Vagina (tissue), 2 donors: ENCODE measurements at regions not wholly inside any gene's neighbourhood (a gene's known extent, or its start where the extent isn't known, plus 50 kb on each side); places are given as distances from the start of the nearest gene placed in this dataset.

Experiments
- DNase-seq, 2 donors: peaks; one replicate each; pipeline ENCODE4 v3.0.0-alpha.2; 2017; ENCODE audit errors: extremely low spot score in 2 of 2
- H3K27ac ChIP-seq: fragments of 200-600 bp; sonication (generic); one replicate; pipeline ENCODE4 v1.5.1; 2019
- H3K27me3 ChIP-seq: fragments of 200-600 bp; sonication (generic); one replicate; pipeline ENCODE4 v1.5.1; 2019
- H3K36me3 ChIP-seq, 2 donors: fragments of 200-600 bp; sonication (generic); one replicate each; pipeline ENCODE4 v1.5.1; 2017 to 2019
- H3K4me1 ChIP-seq: fragments of 200-600 bp; sonication (generic); one replicate; pipeline ENCODE4 v1.5.1; 2019
- H3K4me3 ChIP-seq, 2 donors: fragments of 200-600 bp; sonication (generic); 1 replicate in 1 of 2; 2 replicates in 1 of 2; pipeline ENCODE4 v1.5.1; 2016 to 2019
- H3K9me3 ChIP-seq: fragments of 200-600 bp; sonication (generic); one replicate; pipeline ENCODE4 v1.5.1; 2019
- POLR2A ChIP-seq, 2 donors: fragments of 450-650 bp; IDR thresholded peaks; one replicate each; pipeline ENCODE4 v1.6.1; 2017; ENCODE audit warnings: antibody characterized with exemption in 2 of 2, mild to moderate bottlenecking in 2 of 2, moderate library complexity in 2 of 2
- POLR2AphosphoS5 ChIP-seq, 2 donors: sonication (generic); formaldehyde crosslinking; IDR thresholded peaks; one replicate each; pipeline ENCODE4 v1.9.0; 2017; ENCODE audit warnings: antibody characterized with exemption in 2 of 2, mild to moderate bottlenecking in 2 of 2, low read depth in 1 of 2; ENCODE audit not compliant: insufficient read depth in 1 of 2
- intact Hi-C: fragments of 100-400 bp; cut with DNase I; formaldehyde crosslinking; loops from one replicate; pipeline ENCODE4 v1.15.1; 2023
- TF ChIP-seq, protein P1 (sequence below), 3 experiments: fragments of 450-650 bp in 2 of 3; fragments of 200-600 bp in 1 of 3; sonication (generic) in 1 of 3; IDR thresholded peaks; one replicate each; pipeline ENCODE4 v1.5.1; 2017 to 2019; ENCODE audit warnings: antibody characterized with exemption in 3 of 3, mild to moderate bottlenecking in 2 of 3, moderate library complexity in 2 of 3

DNA sequence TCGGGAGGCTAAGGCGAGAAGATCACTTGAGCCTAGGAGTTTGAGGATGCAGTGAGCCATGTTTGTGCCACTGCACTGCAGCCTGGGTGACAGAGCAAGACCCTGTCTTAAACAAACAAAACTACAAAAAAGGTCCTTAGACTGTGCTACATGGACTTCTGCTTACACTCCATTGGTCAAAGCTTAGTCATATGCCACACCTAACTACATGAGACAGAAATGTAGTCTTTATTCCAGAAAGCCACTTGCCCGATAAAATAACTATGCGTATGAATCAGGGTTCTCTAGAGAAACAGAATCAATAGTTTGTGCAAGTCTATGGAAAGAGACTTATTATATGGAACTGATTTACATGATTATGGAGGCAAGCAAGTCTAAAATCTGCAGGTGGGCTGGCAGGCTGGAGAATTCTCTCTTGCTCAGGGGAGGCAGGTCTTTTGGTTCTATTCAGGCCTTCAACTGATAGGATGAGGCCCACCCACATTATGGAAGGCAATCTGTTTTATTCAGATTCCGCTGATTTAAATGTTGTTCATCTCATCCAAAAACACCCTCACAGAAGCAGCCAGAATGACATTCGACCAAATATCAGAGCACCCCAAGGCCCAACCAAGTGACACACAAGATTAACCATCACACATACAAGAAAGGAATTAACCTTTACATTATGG, 114.4 kb upstream of the SIX2 start:
- intact Hi-C loops = no loop called here
- DNase-seq = peak in 1 of 2 donors; percentile 22
- Histone ChIP-seq H3K4me3 (no peak overlapping the region), H3K36me3 (no peaks in the 10 kb centered on the region), H3K4me1 (no peaks in the 10 kb centered on the region), H3K27ac (no peak overlapping the region), H3K9me3 (no peaks in the 10 kb centered on the region), H3K27me3 (no peaks in the 10 kb centered on the region)
- TF ChIP-seq POLR2AphosphoS5 (IDR thresholded peaks at IDR 0.05; ENCODE audit: insufficient read depth in 1 of 2, low read depth in 1 of 2) (no peak), POLR2A (IDR thresholded peaks at IDR 0.05) (no peak)
- TF ChIP-seq, protein P1, sequence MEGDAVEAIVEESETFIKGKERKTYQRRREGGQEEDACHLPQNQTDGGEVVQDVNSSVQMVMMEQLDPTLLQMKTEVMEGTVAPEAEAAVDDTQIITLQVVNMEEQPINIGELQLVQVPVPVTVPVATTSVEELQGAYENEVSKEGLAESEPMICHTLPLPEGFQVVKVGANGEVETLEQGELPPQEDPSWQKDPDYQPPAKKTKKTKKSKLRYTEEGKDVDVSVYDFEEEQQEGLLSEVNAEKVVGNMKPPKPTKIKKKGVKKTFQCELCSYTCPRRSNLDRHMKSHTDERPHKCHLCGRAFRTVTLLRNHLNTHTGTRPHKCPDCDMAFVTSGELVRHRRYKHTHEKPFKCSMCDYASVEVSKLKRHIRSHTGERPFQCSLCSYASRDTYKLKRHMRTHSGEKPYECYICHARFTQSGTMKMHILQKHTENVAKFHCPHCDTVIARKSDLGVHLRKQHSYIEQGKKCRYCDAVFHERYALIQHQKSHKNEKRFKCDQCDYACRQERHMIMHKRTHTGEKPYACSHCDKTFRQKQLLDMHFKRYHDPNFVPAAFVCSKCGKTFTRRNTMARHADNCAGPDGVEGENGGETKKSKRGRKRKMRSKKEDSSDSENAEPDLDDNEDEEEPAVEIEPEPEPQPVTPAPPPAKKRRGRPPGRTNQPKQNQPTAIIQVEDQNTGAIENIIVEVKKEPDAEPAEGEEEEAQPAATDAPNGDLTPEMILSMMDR (IDR thresholded peaks at IDR 0.05) = no peak

DNA sequence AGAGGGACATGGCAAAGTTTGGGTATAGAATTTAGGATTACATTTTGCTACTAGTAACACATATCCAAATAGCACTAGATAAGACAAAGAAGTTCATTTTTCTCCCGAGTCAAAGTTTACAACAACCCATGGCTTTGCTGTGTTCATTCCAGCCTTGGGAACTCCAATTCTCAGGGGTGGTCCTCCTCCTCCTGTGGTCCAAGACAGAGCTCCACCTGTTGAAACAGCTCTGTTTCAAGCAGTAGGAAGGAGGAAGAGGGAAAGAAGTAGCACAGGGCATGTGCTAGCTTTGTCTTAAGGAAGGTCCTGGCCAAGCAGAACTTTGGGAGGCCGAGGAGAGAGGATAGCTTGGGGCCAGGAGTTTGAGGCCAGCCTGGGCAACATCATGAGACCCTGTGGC, 113.8 kb upstream of the SIX2 start:
- TF ChIP-seq, protein P1 (IDR thresholded peaks at IDR 0.05) = no peak
- no peak for TF ChIP-seq POLR2A (IDR thresholded peaks at IDR 0.05)
- DNase-seq = peak in 1 of 2 donors; percentile 31
- Histone ChIP-seq H3K4me1 (no peaks in the 10 kb centered on the region), H3K27me3 (no peaks in the 10 kb centered on the region), H3K36me3 (no peaks in the 10 kb centered on the region), H3K9me3 (no peaks in the 10 kb centered on the region), H3K4me3 (no peak overlapping the region), H3K27ac (no peak overlapping the region)
- intact Hi-C loops = no loop called here

DNA sequence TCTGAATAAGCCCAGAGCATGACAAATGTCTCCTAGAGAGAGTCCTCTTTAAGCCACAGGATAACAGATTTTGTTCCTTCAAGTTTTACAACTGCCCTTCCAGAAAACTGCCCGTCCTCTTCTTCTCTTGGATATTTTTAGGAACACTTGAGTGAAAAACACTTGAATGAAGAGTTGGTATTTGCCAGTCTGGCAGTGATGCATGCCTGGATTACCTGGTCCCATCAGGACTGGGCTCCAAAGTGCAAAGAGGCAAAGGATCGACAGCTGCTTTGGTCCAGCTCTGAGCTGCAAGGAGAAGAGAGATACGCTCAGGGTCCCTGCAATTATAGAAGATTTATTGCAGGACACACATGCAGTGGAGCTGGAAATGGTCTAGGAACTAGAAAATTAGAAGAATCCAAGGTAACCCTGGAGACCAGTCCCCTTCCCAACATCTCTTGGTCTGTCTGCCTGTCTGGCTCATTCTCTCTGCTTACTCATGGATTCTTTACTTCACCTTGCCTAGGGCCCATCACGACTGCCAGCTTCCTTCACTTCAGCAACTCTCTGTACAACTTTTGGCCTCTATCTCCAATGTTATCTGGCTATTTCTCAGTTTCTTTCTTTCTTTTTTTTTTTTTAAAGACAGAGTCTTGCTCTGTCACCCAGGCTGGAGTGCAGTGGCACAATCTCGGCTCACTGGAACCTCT, 112.1 kb upstream of the SIX2 start:
- TF ChIP-seq, protein P1 (IDR thresholded peaks at IDR 0.05) = no peak
- TF ChIP-seq POLR2A (IDR thresholded peaks at IDR 0.05) = no peak
- TF ChIP-seq POLR2AphosphoS5 (IDR thresholded peaks at IDR 0.05; ENCODE audit: insufficient read depth in 1 of 2, low read depth in 1 of 2) = no peak
- H3K27ac ChIP-seq = no peak overlapping the region
- H3K9me3 ChIP-seq = no peaks in the 10 kb centered on the region
- H3K27me3 ChIP-seq = no peaks in the 10 kb centered on the region
- no peaks in the 10 kb centered on the region for H3K36me3 ChIP-seq
- no peak overlapping the region for H3K4me3 ChIP-seq
- peak in 1 of 2 donors; percentile 28 for DNase-seq
- intact Hi-C loops = no loop called here
- no peaks in the 10 kb centered on the region for H3K4me1 ChIP-seq

DNA sequence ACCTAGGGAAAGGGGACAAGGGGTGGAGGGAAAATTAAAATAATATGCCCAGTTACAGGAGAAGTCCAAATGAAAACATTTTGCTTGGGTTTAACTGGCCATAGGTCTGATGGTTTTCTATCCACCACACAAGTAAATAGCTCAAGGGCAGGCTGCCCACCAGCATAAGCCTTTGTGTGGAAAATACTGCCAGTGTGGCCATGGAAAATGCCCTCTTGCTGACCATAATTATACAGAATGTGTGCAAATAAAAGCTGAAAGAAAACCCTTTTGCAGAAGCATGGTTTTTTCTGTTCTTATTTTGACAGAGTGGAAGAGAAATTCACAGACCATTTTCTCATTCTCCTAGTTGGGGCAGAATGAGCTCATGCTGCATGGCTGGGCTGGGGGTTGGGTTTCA, 111.3 kb upstream of the SIX2 start:
- DNase-seq = peak in 1 of 2 donors; percentile 9
- no peaks in the 10 kb centered on the region for H3K36me3 ChIP-seq
- H3K9me3 ChIP-seq = no peaks in the 10 kb centered on the region
- no peak overlapping the region for H3K27ac ChIP-seq
- intact Hi-C loops = no loop called here
- TF ChIP-seq, protein P1 (IDR thresholded peaks at IDR 0.05) = no peak
- TF ChIP-seq POLR2A (IDR thresholded peaks at IDR 0.05) (no peak), POLR2AphosphoS5 (IDR thresholded peaks at IDR 0.05; ENCODE audit: insufficient read depth in 1 of 2, low read depth in 1 of 2) (no peak)
- no peaks in the 10 kb centered on the region for H3K27me3 ChIP-seq
- H3K4me3 ChIP-seq = no peak overlapping the region
- H3K4me1 ChIP-seq = no peaks in the 10 kb centered on the region

DNA sequence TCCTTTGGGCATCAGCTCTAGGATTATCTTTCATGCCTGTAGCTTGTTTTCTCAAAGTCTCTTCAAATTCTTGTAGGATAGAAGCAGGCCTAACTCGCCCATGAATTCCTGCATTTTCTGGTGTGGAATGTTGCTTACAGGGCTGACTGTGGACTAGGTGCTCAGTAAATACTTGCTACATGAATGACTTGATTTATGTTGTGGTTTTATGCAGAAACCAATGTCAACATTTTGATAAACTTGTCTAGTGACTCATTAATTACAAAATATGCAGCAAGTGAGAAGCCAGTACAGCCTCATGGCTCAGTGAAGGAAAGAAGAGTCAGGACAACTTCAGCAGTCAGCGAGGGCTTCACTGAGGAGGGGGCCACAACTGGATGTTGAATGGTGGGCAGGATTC, 110.6 kb upstream of the SIX2 start:
- TF ChIP-seq POLR2A (IDR thresholded peaks at IDR 0.05) (no peak), POLR2AphosphoS5 (IDR thresholded peaks at IDR 0.05; ENCODE audit: insufficient read depth in 1 of 2, low read depth in 1 of 2) (no peak)
- TF ChIP-seq, protein P1 (IDR thresholded peaks at IDR 0.05) = no peak
- H3K4me1 ChIP-seq = no peaks in the 10 kb centered on the region
- peak in 1 of 2 donors; percentile 22 for DNase-seq

More for the DNA sequence above, 110.6 kb upstream of the SIX2 start:
- Histone ChIP-seq H3K27ac (no peak overlapping the region), H3K4me3 (no peak overlapping the region), H3K27me3 (no peaks in the 10 kb centered on the region), H3K9me3 (no peaks in the 10 kb centered on the region), H3K36me3 (no peaks in the 10 kb centered on the region)
- intact Hi-C loops = no loop called here
